ENCODE measurements at regions not wholly inside any gene's neighbourhood (a gene's known extent, or its start where the extent isn't known, plus 50 kb on each side); places are given as distances from the start of the nearest gene placed in this dataset.

DNA sequence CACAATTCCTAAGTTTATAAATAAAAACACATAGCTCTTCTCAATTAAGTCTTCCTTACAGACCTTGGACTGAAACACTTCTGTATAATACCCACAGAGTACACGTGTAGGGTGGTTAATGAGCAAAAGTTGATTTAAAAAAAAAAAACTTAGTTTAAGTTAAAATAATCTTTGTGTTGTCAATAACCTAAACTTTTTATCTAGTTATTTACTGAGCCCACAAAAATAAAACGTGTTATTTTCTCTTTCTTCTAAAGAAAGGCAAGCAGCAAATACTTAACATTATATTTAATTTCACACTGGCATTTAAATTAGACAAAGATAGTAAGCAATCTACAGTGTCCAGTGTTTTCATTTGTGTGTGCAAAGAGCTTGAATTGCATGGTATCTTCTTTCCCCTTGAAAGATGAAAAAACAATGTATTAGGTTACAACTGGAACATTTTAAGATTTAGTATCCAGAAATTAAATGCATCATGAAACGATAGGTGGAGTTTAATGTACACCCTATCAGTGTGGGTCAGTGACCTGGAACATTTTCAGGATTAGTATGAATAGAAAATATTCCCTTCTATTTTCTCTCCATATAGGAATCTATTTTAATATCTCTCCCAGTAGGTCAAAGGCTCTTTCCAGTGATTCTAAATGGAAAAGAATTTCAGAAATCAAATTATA, 1014.8 kb downstream of the NR2F1-AS1 start:
- no peak for ATAC-seq (replicated peaks in 6 of 8)
- in situ Hi-C loops (cut with MboI; ENCODE audit: low pct_unique_long_range_greater_than_20kb in 2 of 9, low sequenced_read_pairs in 9 of 9, unreplicated experiment in 9 of 9): no loop called here
- WGBS, 10 experiments: 13 to 100% (median 79%) methylated on average over 1 to 3 of the region's 3 CpGs

GRCh38 chr5:92565673-92566072, 1015.3 kb downstream of the NR2F1-AS1 start:
- Histone ChIP-seq H3K4me3 (no peak overlapping the region), H3K27ac (no peak overlapping the region), H3K4me1 (replicated peaks in 1 of 2) (peaks cover 17 to 24% of the 10 kb centered on the region in 2 donors)
- no peak for ATAC-seq (replicated peaks in 6 of 8)
- 23 to 100% (median 87%) methylated on average over 1 to 3 of the region's 3 CpGs for WGBS, 10 experiments
- in situ Hi-C loops (cut with MboI; ENCODE audit: low pct_unique_long_range_greater_than_20kb in 2 of 9, low sequenced_read_pairs in 9 of 9, unreplicated experiment in 9 of 9): no loop called here

More for the DNA sequence above, 1014.8 kb downstream of the NR2F1-AS1 start:
- Histone ChIP-seq H3K27ac (no peak overlapping the region), H3K4me1 (replicated peaks in 1 of 2) (peaks cover 13 to 18% of the 10 kb centered on the region in 2 donors), H3K4me3 (no peak overlapping the region)

- Histone ChIP-seq H3K4me3 (no peak overlapping the region), H3K4me1 (replicated peaks in 1 of 2) (peaks cover 40 to 54% of the 10 kb centered on the region in 2 donors), H3K27ac (peak overlapping the region; percentile 62 to 74)
- no peak for ATAC-seq (replicated peaks in 6 of 8)
- in situ Hi-C loops (cut with MboI; ENCODE audit: low pct_unique_long_range_greater_than_20kb in 2 of 9, low sequenced_read_pairs in 9 of 9, unreplicated experiment in 9 of 9): no loop called here
Measured at GRCh38 chr5:92562065-92562464, 1019.0 kb downstream of the NR2F1-AS1 start.

DNA sequence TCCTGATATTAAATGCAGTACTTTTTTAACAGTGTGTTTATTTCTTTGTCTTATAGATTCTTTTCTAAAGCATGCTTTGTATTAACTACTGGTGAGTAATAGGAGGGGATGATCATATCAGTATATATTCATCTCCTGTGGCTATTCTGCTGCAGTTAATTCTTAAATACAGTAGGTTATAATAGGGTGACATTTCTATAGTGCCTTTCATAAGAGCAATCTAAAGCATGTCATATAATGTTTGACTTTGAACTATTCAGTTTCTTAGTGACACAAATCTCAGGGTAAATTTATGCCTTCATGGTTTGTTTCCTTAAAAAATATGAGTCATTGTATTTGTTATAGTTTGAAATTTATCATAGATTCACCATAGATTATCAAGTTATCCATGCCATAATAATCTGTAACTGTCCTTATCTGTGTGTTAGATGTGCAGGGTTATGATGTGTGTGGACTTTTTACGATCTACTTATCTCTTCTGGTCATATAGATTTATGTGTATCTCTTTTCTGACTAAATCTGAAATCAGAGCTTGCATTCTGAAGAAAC, 1019.5 kb downstream of the NR2F1-AS1 start:
- ATAC-seq (replicated peaks in 6 of 8): peak in 5 of 8 experiments; percentile 43 to 62 (median 54)
- Histone ChIP-seq H3K27ac (peak overlapping the region; percentile 62 to 74), H3K4me3 (no peak overlapping the region), H3K4me1 (replicated peaks in 1 of 2) (peaks cover 40 to 54% of the 10 kb centered on the region in 2 donors)
- WGBS, 10 experiments: 20 to 75% (median 54%) methylated on average over 1 of the region's 1 CpG; no CpG with 5 or more reads in 3 of the 10 experiments
- in situ Hi-C loops (cut with MboI; ENCODE audit: low pct_unique_long_range_greater_than_20kb in 2 of 9, low sequenced_read_pairs in 9 of 9, unreplicated experiment in 9 of 9): no loop called here

DNA sequence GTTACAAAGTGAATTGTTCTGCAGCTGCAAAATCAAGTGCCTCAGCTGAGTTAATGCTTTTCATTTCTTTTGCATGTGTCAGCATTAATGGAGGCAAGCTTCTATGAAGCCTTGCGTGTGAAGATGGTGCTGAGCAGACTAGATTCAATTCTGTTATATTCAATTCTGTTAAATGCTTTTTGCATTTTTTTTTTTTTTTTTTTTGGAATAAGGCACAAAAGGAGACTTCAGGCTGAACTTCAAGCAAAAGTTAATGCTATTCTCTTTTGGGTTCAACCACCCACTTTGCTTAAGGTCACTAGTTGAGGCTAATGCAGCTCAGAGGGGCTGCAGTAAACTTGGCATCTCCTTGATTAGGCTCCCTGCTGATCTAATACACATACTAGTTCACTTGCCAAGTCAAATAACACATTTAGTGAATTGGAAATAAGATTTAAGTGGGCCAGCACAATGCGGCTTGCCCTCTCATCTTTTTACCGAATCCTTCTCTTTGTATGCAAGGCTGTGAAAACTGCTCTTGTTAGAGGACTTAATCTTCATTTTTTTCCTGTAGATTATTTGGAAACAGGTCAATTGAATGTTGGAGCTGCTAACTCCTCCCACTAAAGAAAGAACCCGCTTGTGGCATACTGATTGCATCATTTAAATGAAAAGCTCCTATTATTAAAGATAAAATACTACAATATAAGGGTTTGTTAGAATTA, 1020.2 kb downstream of the NR2F1-AS1 start:
- ATAC-seq (replicated peaks in 6 of 8): peak; percentile 17 to 87 (median 86)
- WGBS, 10 experiments: 3 to 67% (median 17%) methylated on average over 1 to 4 of the region's 4 CpGs; no CpG with 5 or more reads in 1 of the 10 experiments
- H3K27ac ChIP-seq: peak overlapping the region; percentile 62 to 74
- H3K4me3 ChIP-seq: peak overlapping the region in 2 of 5 donors; percentile 4
- in situ Hi-C loops (cut with MboI; ENCODE audit: low pct_unique_long_range_greater_than_20kb in 2 of 9, low sequenced_read_pairs in 9 of 9, unreplicated experiment in 9 of 9): no loop called here
- peaks cover 40 to 54% of the 10 kb centered on the region in 2 donors for H3K4me1 ChIP-seq (replicated peaks in 1 of 2)

GRCh38 chr5:92559781-92560180, 1021.2 kb downstream of the NR2F1-AS1 start:
- Histone ChIP-seq H3K27ac (no peak overlapping the region), H3K4me3 (no peak overlapping the region), H3K4me1 (replicated peaks in 1 of 2) (peaks cover 40 to 54% of the 10 kb centered on the region in 2 donors)
- WGBS, 10 experiments: 23 to 70% (median 44%) methylated on average over 1 to 3 of the region's 3 CpGs
- in situ Hi-C loops (cut with MboI; ENCODE audit: low pct_unique_long_range_greater_than_20kb in 2 of 9, low sequenced_read_pairs in 9 of 9, unreplicated experiment in 9 of 9): no loop called here
- no peak for ATAC-seq (replicated peaks in 6 of 8)

DNA sequence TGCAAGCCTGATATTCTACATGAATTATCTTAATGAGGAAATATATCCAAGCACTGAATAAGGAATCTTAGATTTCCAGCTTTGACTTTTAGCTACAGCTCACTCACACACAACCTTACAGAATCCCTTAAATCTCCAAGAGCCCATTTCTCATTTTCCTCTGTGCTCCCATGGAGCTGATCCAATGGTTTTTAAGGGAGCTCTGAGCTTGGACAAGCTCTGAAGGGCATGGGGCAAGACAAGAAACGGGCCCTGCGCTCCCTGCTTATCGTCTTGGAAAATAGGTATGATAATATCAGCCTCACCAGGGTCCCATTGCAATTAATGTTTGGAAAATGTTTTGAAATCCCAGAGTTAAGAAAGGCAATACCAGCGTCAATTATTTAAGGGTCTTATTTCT, 1021.7 kb downstream of the NR2F1-AS1 start:
- Histone ChIP-seq H3K27ac (no peak overlapping the region), H3K4me1 (replicated peaks in 1 of 2) (peaks cover 40 to 54% of the 10 kb centered on the region in 2 donors), H3K4me3 (no peak overlapping the region)
- 57 to 100% (median 76%) methylated on average over 1 to 4 of the region's 4 CpGs; no CpG with 5 or more reads in 1 of the 10 experiments for WGBS, 10 experiments
- in situ Hi-C loops (cut with MboI; ENCODE audit: low pct_unique_long_range_greater_than_20kb in 2 of 9, low sequenced_read_pairs in 9 of 9, unreplicated experiment in 9 of 9): no loop called here
- no peak for ATAC-seq (replicated peaks in 6 of 8)

- 60 to 100% (median 89%) methylated on average over 1 of the region's 1 CpG; no CpG with 5 or more reads in 1 of the 10 experiments for WGBS, 10 experiments
- Histone ChIP-seq H3K4me1 (replicated peaks in 1 of 2) (peaks cover 32 to 43% of the 10 kb centered on the region in 2 donors), H3K27ac (no peak overlapping the region), H3K4me3 (no peak overlapping the region)
- in situ Hi-C loops (cut with MboI; ENCODE audit: low pct_unique_long_range_greater_than_20kb in 2 of 9, low sequenced_read_pairs in 9 of 9, unreplicated experiment in 9 of 9): no loop called here
- ATAC-seq (replicated peaks in 6 of 8): no peak
Measured at GRCh38 chr5:92556747-92557146, 1024.3 kb downstream of the NR2F1-AS1 start.

DNA sequence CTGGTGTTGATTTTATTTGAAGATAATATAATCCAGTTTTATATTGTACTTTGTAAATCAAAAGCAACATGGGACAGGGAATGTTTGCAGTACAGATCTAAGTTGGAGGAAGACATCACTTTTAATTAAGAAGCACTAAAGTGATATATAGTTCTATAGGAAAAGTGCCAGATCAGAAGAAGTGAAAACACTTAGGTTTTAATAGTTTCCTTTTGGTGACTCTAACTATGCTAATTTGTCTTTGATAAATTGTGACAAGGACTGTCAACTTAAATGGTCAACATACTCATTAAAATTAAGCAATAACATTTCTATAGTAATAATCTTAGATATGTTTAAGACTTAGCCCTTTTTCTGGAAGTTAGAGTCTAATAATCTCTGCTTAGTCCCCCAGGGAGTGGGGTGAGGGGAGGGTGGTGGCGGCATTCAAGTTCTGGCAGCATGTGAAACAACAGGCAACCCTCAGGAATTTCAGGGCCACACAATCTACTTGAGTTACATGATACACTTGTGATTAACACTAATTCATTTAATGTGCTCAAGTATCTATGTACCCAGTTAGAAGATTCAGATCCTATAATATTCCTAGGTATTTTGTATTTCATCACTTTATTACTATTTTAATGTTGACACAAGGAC, 1026.5 kb downstream of the NR2F1-AS1 start:
- Histone ChIP-seq H3K4me1 (replicated peaks in 1 of 2) (peaks cover 14 to 21% of the 10 kb centered on the region in 2 donors), H3K4me3 (no peak overlapping the region), H3K27ac (no peak overlapping the region)
- WGBS, 10 experiments: 80 to 100% (median 92%) methylated on average over 1 of the region's 1 CpG; no CpG with 5 or more reads in 6 of the 10 experiments
- in situ Hi-C loops (cut with MboI; ENCODE audit: low pct_unique_long_range_greater_than_20kb in 2 of 9, low sequenced_read_pairs in 9 of 9, unreplicated experiment in 9 of 9): no loop called here
- ATAC-seq (replicated peaks in 6 of 8): no peak

DNA sequence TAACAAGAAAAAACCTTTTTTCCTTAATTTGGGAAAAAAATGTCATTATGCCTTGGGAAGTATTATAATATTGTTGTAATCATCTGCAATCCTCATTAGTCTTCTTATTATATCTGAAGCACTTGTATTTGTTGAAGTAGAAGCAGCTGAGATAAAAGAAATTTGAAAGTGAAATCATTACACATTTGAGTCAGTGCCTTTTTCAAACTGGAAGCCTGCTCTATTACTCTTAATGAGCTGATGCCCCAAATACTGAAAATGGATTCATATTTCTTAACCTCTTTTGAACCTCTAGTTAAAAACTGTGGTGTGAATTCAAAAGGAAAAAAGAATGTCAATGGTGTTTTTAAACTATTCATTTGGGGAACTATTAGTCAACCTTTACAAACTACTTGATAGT, 1027.7 kb downstream of the NR2F1-AS1 start:
- ATAC-seq (replicated peaks in 6 of 8): no peak
- in situ Hi-C loops (cut with MboI; ENCODE audit: low pct_unique_long_range_greater_than_20kb in 2 of 9, low sequenced_read_pairs in 9 of 9, unreplicated experiment in 9 of 9): no loop called here
- Histone ChIP-seq H3K4me1 (replicated peaks in 1 of 2) (peaks cover 3 to 9% of the 10 kb centered on the region in 2 donors), H3K4me3 (no peak overlapping the region), H3K27ac (no peak overlapping the region)

DNA sequence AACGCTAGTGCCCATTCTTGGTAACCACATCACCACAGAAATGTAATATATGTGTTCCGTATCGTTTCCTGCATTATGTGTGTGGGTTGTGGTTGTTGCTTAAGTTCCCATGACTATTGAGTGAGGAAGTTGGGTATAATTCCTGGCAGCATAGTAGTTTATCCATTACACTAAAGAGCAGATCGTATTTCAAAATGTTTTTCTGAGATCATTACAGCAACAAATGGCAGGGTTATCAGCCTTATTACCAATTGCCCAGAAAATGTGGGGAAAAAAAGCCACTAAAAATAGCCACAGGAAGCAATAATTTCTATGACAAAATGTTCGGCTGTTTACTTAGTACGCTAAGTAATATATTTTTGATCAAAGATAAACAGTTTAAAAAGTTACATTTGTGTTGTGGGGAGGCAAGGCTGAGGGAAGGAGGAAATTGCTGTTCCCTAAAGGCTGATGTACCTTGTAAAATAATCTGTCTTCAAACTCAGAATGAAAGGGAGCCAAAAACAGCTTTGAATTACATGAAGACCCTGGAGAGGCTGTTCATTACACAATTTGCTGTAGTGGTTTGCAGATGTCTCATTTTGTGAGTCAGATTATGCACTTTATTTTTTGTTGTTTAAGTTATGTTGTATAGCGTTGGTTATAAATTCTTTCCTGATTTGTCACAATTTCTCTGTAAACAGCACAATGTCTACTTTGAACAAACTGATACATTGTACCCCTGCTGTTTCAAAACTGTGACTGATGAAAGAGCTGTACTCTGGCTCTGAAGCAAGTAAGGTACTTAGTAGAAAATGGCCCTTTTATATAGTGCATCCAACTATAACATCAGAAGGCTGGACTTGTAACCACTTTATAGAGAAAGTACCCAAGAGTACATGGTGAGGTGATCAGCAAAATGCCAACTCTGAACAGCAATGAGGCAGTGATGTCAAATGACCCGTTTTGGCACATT, 1028.5 kb downstream of the NR2F1-AS1 start:
- ATAC-seq (replicated peaks in 6 of 8): peak in 5 of 8 experiments; percentile 23 to 98 (median 38)
- no peak overlapping the region for H3K4me3 ChIP-seq
- in situ Hi-C loops (cut with MboI; ENCODE audit: low pct_unique_long_range_greater_than_20kb in 2 of 9, low sequenced_read_pairs in 9 of 9, unreplicated experiment in 9 of 9): no loop called here

DNA sequence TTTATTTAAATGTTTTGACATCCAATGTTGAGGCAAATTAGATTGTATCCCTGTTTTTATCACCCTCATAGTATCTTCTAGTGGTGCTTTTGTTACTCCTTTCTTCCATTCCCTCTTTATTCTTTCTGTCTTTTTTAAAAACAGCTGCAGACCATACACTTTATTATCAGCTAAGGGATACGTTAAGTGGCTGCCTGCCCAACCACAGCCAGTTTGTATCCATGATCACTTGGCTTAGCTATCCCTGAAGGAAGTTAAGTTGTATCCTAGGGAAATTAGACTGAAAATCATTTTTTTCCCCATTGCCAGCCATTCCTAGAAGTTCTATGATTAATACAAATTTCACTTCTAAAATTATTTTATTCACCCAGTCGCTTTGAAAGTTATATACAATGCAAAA, 1032.7 kb downstream of the NR2F1-AS1 start:
- 46 to 100% (median 92%) methylated on average over 1 to 2 of the region's 2 CpGs; no CpG with 5 or more reads in 1 of the 10 experiments for WGBS, 10 experiments

More for the DNA sequence above, 1028.5 kb downstream of the NR2F1-AS1 start:
- WGBS, 10 experiments: 5 to 95% (median 56%) methylated on average over 1 to 8 of the region's 8 CpGs
- Histone ChIP-seq H3K27ac (no peak overlapping the region), H3K4me1 (replicated peaks in 1 of 2) (peaks cover 0 to 2% of the 10 kb centered on the region in 2 donors)

More for the DNA sequence above, 1032.7 kb downstream of the NR2F1-AS1 start:
- peaks cover 0 to 2% of the 10 kb centered on the region in 2 donors for H3K4me1 ChIP-seq (replicated peaks in 1 of 2)
- in situ Hi-C loops (cut with MboI; ENCODE audit: low pct_unique_long_range_greater_than_20kb in 2 of 9, low sequenced_read_pairs in 9 of 9, unreplicated experiment in 9 of 9): no loop called here
- no peak overlapping the region for H3K27ac ChIP-seq
- H3K4me3 ChIP-seq: no peak overlapping the region
- no peak for ATAC-seq (replicated peaks in 6 of 8)
